H9 (cell line): ENCODE measurements at regions not wholly inside any gene's neighbourhood (a gene's known extent, or its start where the extent isn't known, plus 50 kb on each side); places are given as distances from the start of the nearest gene placed in this dataset.

Experiments
- DNase-seq: peaks from one replicate; pipeline ENCODE4 v3.0.0-alpha.2; 2017
- H2AFZ ChIP-seq: one replicate; pipeline ENCODE4 v1.6.1; 2013; ENCODE audit warnings: mild to moderate bottlenecking, low read length, control low read depth, moderate library complexity
- H2AK5ac ChIP-seq: 2 replicates; pipeline ENCODE4 v1.6.1; 2013; ENCODE audit warnings: low read length, control low read depth, mixed read lengths; ENCODE audit not compliant: insufficient read length
- H2BK120ac ChIP-seq: one replicate; pipeline ENCODE4 v1.6.1; 2013; ENCODE audit warnings: low read depth, mild to moderate bottlenecking, low read length, control low read depth, inconsistent platforms; ENCODE audit not compliant: poor library complexity, severe bottlenecking
- H2BK12ac ChIP-seq: 2 replicates; pipeline ENCODE4 v1.6.1; 2013; ENCODE audit warnings: low read length, control low read depth, mixed read lengths, low read depth; ENCODE audit not compliant: insufficient read length
- H2BK15ac ChIP-seq: 2 replicates; pipeline ENCODE4 v1.6.1; 2013; ENCODE audit warnings: low read depth, low read length, control low read depth
- H2BK20ac ChIP-seq: one replicate; pipeline ENCODE4 v1.6.1; 2013; ENCODE audit warnings: low read depth, mild to moderate bottlenecking, low read length, control low read depth, inconsistent platforms; ENCODE audit not compliant: poor library complexity, severe bottlenecking
- H2BK5ac ChIP-seq: 2 replicates; pipeline ENCODE4 v1.6.1; 2013; ENCODE audit warnings: low read length, control low read depth, mixed read lengths; ENCODE audit not compliant: insufficient read length
- H3K14ac ChIP-seq: 2 replicates; pipeline ENCODE4 v1.6.1; 2013; ENCODE audit warnings: low read length, control low read depth; ENCODE audit not compliant: insufficient read depth
- H3K18ac ChIP-seq: 2 replicates; pipeline ENCODE4 v1.6.1; 2013; ENCODE audit warnings: low read depth, mild to moderate bottlenecking, mixed read lengths, low read length, control low read depth; ENCODE audit not compliant: insufficient read length
- H3K23ac ChIP-seq: 2 replicates; pipeline ENCODE4 v1.6.1; 2013; ENCODE audit warnings: low read length, control low read depth, mixed read lengths, low read depth; ENCODE audit not compliant: insufficient read length
- H3K23me2 ChIP-seq: 2 replicates; pipeline ENCODE4 v1.6.1; 2013; ENCODE audit warnings: low read depth, mild to moderate bottlenecking, mixed read lengths, low read length, control low read depth; ENCODE audit not compliant: insufficient read length, poor library complexity, severe bottlenecking
- H3K27ac ChIP-seq: 2 replicates; pipeline ENCODE4 v1.5.1; 2013; ENCODE audit warnings: low read length, control low read depth, mixed read lengths, low read depth; ENCODE audit not compliant: insufficient read length
- H3K27me3 ChIP-seq: 2 replicates; pipeline ENCODE4 v1.6.1; 2013; ENCODE audit warnings: low read length, control low read depth, inconsistent platforms; ENCODE audit not compliant: insufficient read depth
- H3K4ac ChIP-seq: 2 replicates; pipeline ENCODE4 v1.6.1; 2013; ENCODE audit warnings: low read depth, mild to moderate bottlenecking, control low read depth, inconsistent platforms, low read length, moderate library complexity
- H3K4me1 ChIP-seq: 2 replicates; pipeline ENCODE4 v1.6.1; 2013; ENCODE audit warnings: low read length, control low read depth, inconsistent platforms; ENCODE audit not compliant: insufficient read depth
- H3K4me2 ChIP-seq: 2 replicates; pipeline ENCODE4 v1.6.1; 2013; ENCODE audit warnings: low read length, control low read depth, mixed read lengths; ENCODE audit not compliant: insufficient read length, insufficient read depth
- H3K56ac ChIP-seq: 2 replicates; pipeline ENCODE4 v1.6.1; 2013; ENCODE audit warnings: low read depth, mild to moderate bottlenecking, mixed read lengths, low read length, control low read depth; ENCODE audit not compliant: insufficient read length
- H3K79me1 ChIP-seq: 2 replicates; pipeline ENCODE4 v1.6.1; 2013; ENCODE audit warnings: low read depth, mild to moderate bottlenecking, moderate library complexity, low read length, control low read depth, inconsistent platforms; ENCODE audit not compliant: insufficient read depth, poor library complexity, severe bottlenecking
- H3K79me2 ChIP-seq: 2 replicates; pipeline ENCODE4 v1.6.1; 2013; ENCODE audit warnings: low read length, control low read depth, inconsistent platforms; ENCODE audit not compliant: insufficient read depth
- H3K9ac ChIP-seq: 2 replicates; pipeline ENCODE4 v1.6.1; 2013; ENCODE audit warnings: low read length, control low read depth, mixed read lengths; ENCODE audit not compliant: insufficient read length; ENCODE audit errors: extremely low read depth
- H3K9me3 ChIP-seq: one replicate; pipeline ENCODE4 v1.6.1; 2013; ENCODE audit warnings: low read depth, low read length, inconsistent platforms; ENCODE audit not compliant: control insufficient read depth
- H3T11ph ChIP-seq: one replicate; pipeline ENCODE4 v1.6.1; 2013; ENCODE audit warnings: mild to moderate bottlenecking, low read length, control low read depth, inconsistent platforms
- H4K20me1 ChIP-seq: one replicate; pipeline ENCODE4 v1.6.1; 2013; ENCODE audit not compliant: control insufficient read depth, insufficient read length, insufficient read depth
- H4K5ac ChIP-seq: 2 replicates; pipeline ENCODE4 v1.6.1; 2013; ENCODE audit warnings: low read depth, mild to moderate bottlenecking, mixed read lengths, low read length, control low read depth; ENCODE audit not compliant: insufficient read length
- H4K8ac ChIP-seq: replicated peaks from 2 replicates; pipeline ENCODE4 v1.6.1; 2013; ENCODE audit warnings: low read length, control low read depth, mixed read lengths, low read depth; ENCODE audit not compliant: insufficient read length
- H4K91ac ChIP-seq: 2 replicates; pipeline ENCODE4 v1.6.1; 2013; ENCODE audit warnings: low read depth, mild to moderate bottlenecking, moderate library complexity, mixed read lengths, low read length, control low read depth; ENCODE audit not compliant: insufficient read length
- H3K27ac Mint-ChIP-seq, 3 experiments: 2 replicates in 2 of 3; 3 replicates in 1 of 3; pipeline ENCODE4 v1.8.0; 2020 to 2021; ENCODE audit warnings: mixed read lengths in 3 of 3, mild to moderate bottlenecking in 1 of 3, moderate library complexity in 1 of 3
- H3K27me3 Mint-ChIP-seq: 2 replicates; pipeline ENCODE4 v1.8.0; 2021; ENCODE audit warnings: low read depth, mild to moderate bottlenecking, moderate library complexity, mixed read lengths
- H3K36me3 Mint-ChIP-seq, 3 experiments: 2 replicates in 2 of 3; 3 replicates in 1 of 3; pipeline ENCODE4 v1.8.0; 2020 to 2021; ENCODE audit warnings: low read depth in 3 of 3, mixed read lengths in 3 of 3; ENCODE audit not compliant: insufficient read depth in 1 of 3
- H3K4me1 Mint-ChIP-seq, 2 experiments: 2 replicates each; pipeline ENCODE4 v1.8.0; 2020; ENCODE audit warnings: mixed read lengths in 2 of 2
- H3K4me3 Mint-ChIP-seq, 2 experiments: 2 replicates in 1 of 2; 3 replicates in 1 of 2; pipeline ENCODE4 v1.8.0; 2020 to 2021; ENCODE audit warnings: mild to moderate bottlenecking in 2 of 2, mixed read lengths in 2 of 2, moderate library complexity in 1 of 2
- H3K9me3 Mint-ChIP-seq, 2 experiments: 2 replicates in 1 of 2; 3 replicates in 1 of 2; pipeline ENCODE4 v1.8.0; 2020; ENCODE audit warnings: mild to moderate bottlenecking in 2 of 2, mixed read lengths in 2 of 2, moderate library complexity in 1 of 2
- WGBS: extraction: QIAGEN DNeasy Blood & Tissue Kit; methylation state at CpG from one replicate; pipeline ENCODE4 v1.1.7; 2013; ENCODE audit warnings: missing lambda C conversion rate, low lambda C conversion rate, mixed read lengths; ENCODE audit not compliant: insufficient read length; ENCODE audit errors: extremely low coverage; 5-methylcytosine and 5-hydroxymethylcytosine counted together
- TF ChIP-seq, protein P1 (sequence below): fragments of 200-600 bp; sonication (generic); conservative IDR thresholded peaks from 3 replicates; pipeline ENCODE4 v1.8.0; 2021; ENCODE audit warnings: antibody characterized with exemption, mild to moderate bottlenecking

DNA sequence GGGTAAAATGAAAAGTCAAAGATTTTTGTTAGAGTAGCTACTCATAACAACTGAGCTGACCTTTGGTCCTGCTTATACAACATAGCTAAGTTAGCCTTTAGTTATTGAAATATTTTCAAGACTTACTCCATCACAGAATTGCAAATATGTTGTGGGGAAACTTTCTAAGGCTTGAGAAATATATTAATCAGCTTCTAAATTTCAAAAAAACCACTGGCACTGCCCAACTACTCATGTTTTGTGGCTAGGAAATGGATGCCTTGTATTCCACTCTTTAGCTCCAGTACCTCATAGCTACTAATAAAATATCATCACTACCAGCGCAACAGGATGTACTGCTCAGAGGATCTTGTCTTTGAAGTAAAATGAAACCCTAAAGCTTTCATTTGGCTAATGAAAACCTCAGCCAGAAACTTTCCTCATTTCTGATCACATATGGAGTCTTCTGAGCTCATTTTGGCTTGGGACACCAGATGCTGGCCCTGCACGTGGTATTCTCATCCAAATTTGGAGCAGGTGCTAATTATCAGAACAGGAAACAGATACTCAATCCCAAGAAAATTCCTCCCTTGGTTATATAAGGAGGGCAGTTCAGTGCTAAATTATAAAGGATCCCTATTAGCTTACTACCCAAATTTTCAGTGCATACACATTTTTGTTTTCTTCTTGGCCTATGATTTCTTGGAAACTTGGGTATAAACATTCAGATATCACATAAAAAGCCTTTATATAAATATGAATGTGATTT is 690.7 kb downstream of the ADGRL2 start:
- H3K4me3 Mint-ChIP-seq: no peak overlapping the region
- Histone ChIP-seq H4K20me1 (no peaks in the 10 kb centered on the region), H3K18ac (no peak overlapping the region), H2BK5ac (no peak overlapping the region), H2AK5ac (no peak overlapping the region), H3K56ac (no peak overlapping the region), H3K4me2 (no peak overlapping the region), H2AFZ (no peak overlapping the region), H3K27ac (no peak overlapping the region), H3K23me2 (no peaks in the 10 kb centered on the region), H4K5ac (no peak overlapping the region), H3K14ac (no peak overlapping the region), H3K9me3 (peaks cover 13% of the 10 kb centered on the region), H3K23ac (no peak overlapping the region), H4K91ac (no peak overlapping the region), H3T11ph (no peak overlapping the region), H2BK12ac (no peak overlapping the region), H3K4me1 (no peaks in the 10 kb centered on the region; the same call in 1 of the 2 replicates), H3K4ac (no peak overlapping the region), H3K27me3 (no peaks in the 10 kb centered on the region), H3K79me1 (no peaks in the 10 kb centered on the region), H4K8ac (no peak overlapping the region), H2BK20ac (no peak overlapping the region), H3K79me2 (no peaks in the 10 kb centered on the region), H2BK120ac (no peak overlapping the region), H3K9ac (no peak overlapping the region), H2BK15ac (no peak overlapping the region)
- no peaks in the 10 kb centered on the region for H3K27me3 Mint-ChIP-seq
- H3K4me1 Mint-ChIP-seq: peaks cover 5 to 6% of the 10 kb centered on the region in 2 experiments
- TF ChIP-seq, protein P1, sequence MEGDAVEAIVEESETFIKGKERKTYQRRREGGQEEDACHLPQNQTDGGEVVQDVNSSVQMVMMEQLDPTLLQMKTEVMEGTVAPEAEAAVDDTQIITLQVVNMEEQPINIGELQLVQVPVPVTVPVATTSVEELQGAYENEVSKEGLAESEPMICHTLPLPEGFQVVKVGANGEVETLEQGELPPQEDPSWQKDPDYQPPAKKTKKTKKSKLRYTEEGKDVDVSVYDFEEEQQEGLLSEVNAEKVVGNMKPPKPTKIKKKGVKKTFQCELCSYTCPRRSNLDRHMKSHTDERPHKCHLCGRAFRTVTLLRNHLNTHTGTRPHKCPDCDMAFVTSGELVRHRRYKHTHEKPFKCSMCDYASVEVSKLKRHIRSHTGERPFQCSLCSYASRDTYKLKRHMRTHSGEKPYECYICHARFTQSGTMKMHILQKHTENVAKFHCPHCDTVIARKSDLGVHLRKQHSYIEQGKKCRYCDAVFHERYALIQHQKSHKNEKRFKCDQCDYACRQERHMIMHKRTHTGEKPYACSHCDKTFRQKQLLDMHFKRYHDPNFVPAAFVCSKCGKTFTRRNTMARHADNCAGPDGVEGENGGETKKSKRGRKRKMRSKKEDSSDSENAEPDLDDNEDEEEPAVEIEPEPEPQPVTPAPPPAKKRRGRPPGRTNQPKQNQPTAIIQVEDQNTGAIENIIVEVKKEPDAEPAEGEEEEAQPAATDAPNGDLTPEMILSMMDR: no peak
- H3K36me3 Mint-ChIP-seq: peaks cover 18 to 28% (median 27%) of the 10 kb centered on the region in 3 experiments
- WGBS: no CpG with 5 or more reads among the region's 2 CpGs
- no peak for DNase-seq
- peaks cover 26 to 27% of the 10 kb centered on the region in 2 experiments for H3K9me3 Mint-ChIP-seq
- H3K27ac Mint-ChIP-seq: no peak overlapping the region
